ENCODE measurements at regions not wholly inside any gene's neighbourhood (a gene's known extent, or its start where the extent isn't known, plus 50 kb on each side); places are given as distances from the start of the nearest gene placed in this dataset.

- Mint-ChIP-seq H3K4me3 (ENCODE audit: low read depth) (no peak overlapping the region), H3K4me1 (ENCODE audit: low read depth) (no peaks in the 10 kb centered on the region), H3K9me3 (ENCODE audit: low read depth) (no peaks in the 10 kb centered on the region), H3K27ac (no peak overlapping the region), H3K36me3 (ENCODE audit: insufficient read depth) (no peaks in the 10 kb centered on the region), H3K27me3 (peaks cover 8% of the 10 kb centered on the region)
- no peak for TF ChIP-seq CTCF (IDR thresholded peaks at IDR 0.05; ENCODE audit: unreplicated experiment)
- no peak for DNase-seq (ENCODE audit: low spot score, unreplicated experiment)
Observed at GRCh38 chr10:124306922-124307371, 111.8 kb downstream of the OAT start.

- Mint-ChIP-seq H3K36me3 (ENCODE audit: insufficient read depth) (no peaks in the 10 kb centered on the region), H3K4me1 (ENCODE audit: low read depth) (no peaks in the 10 kb centered on the region), H3K27ac (no peak overlapping the region), H3K27me3 (peaks cover 8% of the 10 kb centered on the region), H3K9me3 (ENCODE audit: low read depth) (peaks cover under 1% of the 10 kb centered on the region), H3K4me3 (ENCODE audit: low read depth) (no peak overlapping the region)
- no peak for TF ChIP-seq CTCF (IDR thresholded peaks at IDR 0.05; ENCODE audit: unreplicated experiment)
- DNase-seq (ENCODE audit: low spot score, unreplicated experiment): no peak
Observed at GRCh38 chr10:124306520-124306919, 112.2 kb downstream of the OAT start.

- Mint-ChIP-seq H3K27me3 (peaks cover 8% of the 10 kb centered on the region), H3K4me1 (ENCODE audit: low read depth) (no peaks in the 10 kb centered on the region), H3K36me3 (ENCODE audit: insufficient read depth) (no peaks in the 10 kb centered on the region), H3K9me3 (ENCODE audit: low read depth) (peaks cover 4% of the 10 kb centered on the region), H3K27ac (no peak overlapping the region), H3K4me3 (ENCODE audit: low read depth) (no peak overlapping the region)
- DNase-seq (ENCODE audit: low spot score, unreplicated experiment): no peak
- TF ChIP-seq CTCF (IDR thresholded peaks at IDR 0.05; ENCODE audit: unreplicated experiment): no peak
Observed at GRCh38 chr10:124305984-124306383, 112.7 kb downstream of the OAT start.

GRCh38 chr10:124305131-124305530 lies 113.6 kb downstream of the OAT start:
- H3K9me3 Mint-ChIP-seq (ENCODE audit: low read depth): peaks cover 12% of the 10 kb centered on the region
- H3K36me3 Mint-ChIP-seq (ENCODE audit: insufficient read depth): no peaks in the 10 kb centered on the region
- no peak overlapping the region for H3K4me3 Mint-ChIP-seq (ENCODE audit: low read depth)
- H3K4me1 Mint-ChIP-seq (ENCODE audit: low read depth): no peaks in the 10 kb centered on the region
- DNase-seq (ENCODE audit: low spot score, unreplicated experiment): no peak
- TF ChIP-seq CTCF (IDR thresholded peaks at IDR 0.05; ENCODE audit: unreplicated experiment): no peak
- no peak overlapping the region for H3K27ac Mint-ChIP-seq
- H3K27me3 Mint-ChIP-seq: peaks cover 8% of the 10 kb centered on the region

GRCh38 chr10:124303662-124304418 lies 114.9 kb downstream of the OAT start:
- no peak for DNase-seq (ENCODE audit: low spot score, unreplicated experiment)
- no peaks in the 10 kb centered on the region for H3K36me3 Mint-ChIP-seq (ENCODE audit: insufficient read depth)
- no peak for TF ChIP-seq CTCF (IDR thresholded peaks at IDR 0.05; ENCODE audit: unreplicated experiment)
- no peak overlapping the region for H3K27ac Mint-ChIP-seq
- H3K4me1 Mint-ChIP-seq (ENCODE audit: low read depth): no peaks in the 10 kb centered on the region
- H3K9me3 Mint-ChIP-seq (ENCODE audit: low read depth): peaks cover 14% of the 10 kb centered on the region
- no peak overlapping the region for H3K4me3 Mint-ChIP-seq (ENCODE audit: low read depth)
- H3K27me3 Mint-ChIP-seq: peaks cover 2% of the 10 kb centered on the region
